Hypothalamus (tissue), 51 donors: ENCODE measurements at regions not wholly inside any gene's neighbourhood (a gene's known extent, or its start where the extent isn't known, plus 50 kb on each side); places are given as distances from the start of the nearest gene placed in this dataset.

Experiments used
- DNase-seq, 51 donors: peaks; one replicate each; lab custom pipeline; 2025; lab: John Stamatoyannopoulos, UW

DNA sequence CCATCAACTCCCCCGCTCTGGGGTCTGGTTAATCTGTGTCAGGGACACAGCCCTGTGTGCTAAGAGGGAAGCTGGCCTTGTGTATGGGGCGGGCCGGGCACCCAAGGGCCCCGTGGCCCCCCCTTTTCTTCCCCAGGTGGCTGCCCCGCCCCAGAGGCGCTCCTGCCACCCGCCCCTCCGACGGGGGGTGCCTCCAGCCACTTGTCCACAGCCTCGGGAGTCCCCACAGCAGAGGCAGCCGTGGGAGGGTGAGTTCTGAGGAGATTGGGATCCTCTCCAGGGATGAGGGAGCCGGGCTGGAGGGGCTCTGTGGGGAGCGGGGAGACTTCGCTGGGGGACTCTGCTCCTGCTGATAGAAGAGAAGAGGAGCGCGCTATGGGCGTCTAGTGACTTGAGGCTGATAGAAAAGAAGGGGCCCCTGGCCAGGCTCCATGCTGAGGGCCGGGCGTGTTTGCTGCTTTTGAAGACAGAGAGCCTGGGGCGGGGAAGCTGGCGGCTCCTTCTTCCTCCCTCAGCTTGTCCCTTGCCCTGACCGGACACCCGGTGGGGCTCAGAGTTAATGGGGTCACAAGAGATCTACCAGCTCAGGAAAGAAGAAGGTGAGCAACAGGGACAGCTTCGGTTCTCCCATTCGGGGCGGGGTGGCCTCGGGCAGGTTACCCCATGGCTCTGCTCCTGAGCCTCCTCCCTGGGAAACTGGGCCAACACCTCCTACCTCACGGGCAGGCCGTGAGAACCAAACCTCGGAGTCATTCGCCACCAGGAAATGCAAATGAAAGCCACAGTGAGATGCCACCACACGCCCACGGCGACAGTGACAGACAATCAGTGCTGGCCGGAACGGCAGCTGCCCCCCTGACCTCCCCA, 89.4 kb upstream of the TAF1B start:
- DNase-seq: no peak

DNA sequence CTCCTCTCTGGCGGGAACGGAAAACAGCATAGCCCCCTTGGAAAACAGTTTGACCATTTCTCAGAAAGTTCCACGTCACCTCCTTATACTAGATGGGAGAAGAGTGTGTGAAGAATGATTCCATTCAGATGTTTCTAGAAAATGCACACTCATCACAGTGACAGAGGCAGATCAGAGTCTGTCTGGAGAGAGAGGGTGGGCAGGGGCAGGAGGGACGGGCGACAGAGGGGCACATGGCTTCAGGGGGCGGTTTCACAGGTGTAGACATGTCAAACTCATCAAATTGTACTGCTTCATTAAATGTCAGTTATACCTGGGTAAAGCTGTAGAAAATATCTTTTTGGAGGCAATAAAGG, 88.8 kb upstream of the TAF1B start:
- no peak for DNase-seq

- DNase-seq: no peak
Observed at GRCh38 chr2:9755008-9755407, 88.3 kb upstream of the TAF1B start.

- no peak for DNase-seq
Observed at GRCh38 chr2:9755638-9756037, 87.6 kb upstream of the TAF1B start.

GRCh38 chr2:9756692-9757250, 86.5 kb upstream of the TAF1B start:
- DNase-seq: no peak

- DNase-seq: peak in 32 of 51 donors; percentile 15 to 77 (median 38)
Observed at GRCh38 chr2:9757501-9758264, 85.6 kb upstream of the TAF1B start.

DNA sequence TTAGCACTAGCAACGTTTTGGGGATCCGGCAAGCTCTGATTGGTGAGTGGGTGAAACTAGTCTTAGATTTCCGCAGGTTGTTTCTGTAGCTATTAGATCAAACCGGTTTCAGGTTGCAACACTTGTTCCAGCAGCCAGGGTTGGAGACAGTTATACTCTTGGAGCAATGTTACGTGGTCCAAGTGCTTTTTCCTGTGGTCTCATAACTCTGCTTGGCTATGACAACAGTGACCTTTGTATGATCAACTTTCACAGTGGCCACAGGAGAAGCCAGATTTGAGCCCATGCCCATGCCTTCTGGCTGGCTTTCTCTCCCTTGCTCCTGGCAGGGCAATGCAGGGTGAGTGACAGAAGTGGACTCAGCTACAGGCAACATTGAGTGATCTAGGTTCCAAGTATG, 84.5 kb upstream of the TAF1B start:
- peak in 1 of 51 donors; percentile 59 for DNase-seq

GRCh38 chr2:9760069-9760901, 83.0 kb upstream of the TAF1B start:
- DNase-seq: peak in 1 of 51 donors; percentile 61

DNA sequence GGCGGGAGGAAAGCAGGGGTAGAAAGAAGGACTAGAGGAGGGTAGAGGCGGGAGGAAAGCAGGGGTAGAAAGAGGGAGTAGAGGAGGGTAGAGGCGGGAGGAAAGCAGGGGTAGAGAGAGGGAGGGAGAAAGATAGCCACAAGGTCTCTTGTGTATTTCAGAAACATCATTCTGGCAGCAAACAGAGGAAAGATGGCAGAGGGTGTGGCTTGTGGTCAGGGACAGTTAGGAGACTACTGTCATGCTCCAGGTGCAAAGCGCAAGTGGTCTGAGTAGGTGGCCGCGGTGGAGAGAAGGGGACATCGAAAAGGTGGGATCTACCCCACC, 82.4 kb upstream of the TAF1B start:
- no peak for DNase-seq

DNA sequence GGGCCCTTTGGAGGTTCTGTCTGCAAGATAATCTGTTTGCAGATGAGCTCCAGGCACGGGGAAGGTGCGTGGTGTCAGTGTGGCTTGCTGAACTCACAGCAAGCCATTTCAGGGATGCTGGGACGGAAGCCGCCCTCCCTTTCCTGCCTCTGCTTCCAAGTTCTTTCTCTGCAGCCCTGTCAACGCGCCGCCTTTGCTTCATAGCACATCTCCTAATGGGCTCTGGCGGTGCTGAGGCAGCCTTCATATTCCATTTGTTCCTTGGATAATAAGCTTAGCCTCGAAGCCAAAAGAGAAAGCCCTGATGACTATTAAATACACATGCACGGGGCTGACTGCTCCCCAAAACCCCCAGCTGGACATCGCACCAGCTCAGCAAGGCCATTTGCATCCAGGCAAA, 81.7 kb upstream of the TAF1B start:
- DNase-seq: peak in 3 of 51 donors; percentile 31 to 41 (median 34)

DNA sequence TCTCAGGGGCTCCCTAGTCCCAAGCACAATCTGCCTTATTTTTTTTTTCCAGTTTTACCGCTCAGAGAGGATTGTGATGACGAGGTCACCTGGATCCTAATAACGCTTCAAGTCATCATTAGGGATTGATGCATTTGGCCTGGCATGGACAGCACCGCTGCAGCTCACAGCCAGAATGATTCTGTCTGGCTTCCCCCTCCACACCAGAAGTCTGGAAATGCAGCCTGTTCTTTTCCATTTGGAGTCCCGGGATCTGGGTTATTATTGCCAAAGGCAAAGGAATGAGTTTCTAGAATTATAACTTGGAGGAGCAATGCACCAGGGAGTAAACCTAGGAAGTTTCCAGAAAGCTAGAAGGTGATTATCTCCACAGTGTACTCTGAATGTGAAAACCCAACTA, 81.1 kb upstream of the TAF1B start:
- no peak for DNase-seq

- DNase-seq: no peak
Observed at GRCh38 chr2:9762941-9763340, 80.3 kb upstream of the TAF1B start.

- no peak for DNase-seq
Observed at GRCh38 chr2:9763356-9764152, 79.7 kb upstream of the TAF1B start.

GRCh38 chr2:9764153-9764778, 79.0 kb upstream of the TAF1B start:
- no peak for DNase-seq

DNA sequence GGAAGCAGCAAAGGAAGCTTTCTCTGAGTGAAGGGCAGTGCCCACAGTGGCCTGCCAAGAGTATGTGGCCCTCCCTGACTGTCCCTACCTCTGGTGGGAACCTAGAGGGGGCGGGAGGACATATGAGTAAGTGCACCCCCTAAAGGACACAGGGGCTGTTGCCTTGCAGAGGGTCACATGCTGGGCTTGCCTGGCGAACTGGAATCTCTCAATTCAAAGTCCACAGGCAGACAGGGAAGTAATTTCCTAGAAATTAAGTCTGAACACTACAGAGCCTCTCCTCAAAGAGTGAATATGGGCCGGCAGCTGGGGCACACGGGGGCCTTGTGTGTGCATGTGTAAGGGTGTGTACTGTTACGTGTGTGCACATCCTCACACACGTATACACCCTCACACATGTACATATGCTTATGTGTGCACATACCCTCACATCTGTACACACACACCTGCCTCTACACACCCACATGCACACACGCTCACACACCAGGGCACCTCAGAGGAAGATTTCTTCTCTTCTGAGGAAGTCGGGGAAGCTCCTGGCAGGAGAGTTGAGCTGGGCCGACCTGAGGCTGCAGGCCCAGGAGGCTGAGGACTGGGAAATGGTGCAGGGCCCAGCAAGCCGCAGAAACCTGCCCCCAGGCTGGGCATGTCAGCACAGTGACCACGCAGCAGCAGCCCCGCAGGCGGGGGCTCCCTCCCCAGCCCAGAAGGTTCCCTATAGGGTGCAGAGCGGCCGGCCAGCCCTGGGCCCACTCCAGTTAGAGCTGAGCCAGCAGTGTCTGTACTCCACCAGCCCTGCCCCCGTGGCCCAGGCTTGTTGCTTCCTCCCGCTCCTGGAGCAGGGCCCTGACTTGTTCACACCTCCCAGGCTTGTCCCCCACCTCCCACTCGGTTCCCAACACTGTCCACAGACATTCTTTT, 77.4 kb upstream of the TAF1B start:
- DNase-seq: no peak

GRCh38 chr2:9767656-9768281, 75.5 kb upstream of the TAF1B start:
- no peak for DNase-seq

GRCh38 chr2:9768388-9768787, 74.9 kb upstream of the TAF1B start:
- DNase-seq: peak in 2 of 51 donors; percentile 22 to 30
